Dendritic cell treated with granulocyte-macrophage colony-stimulating factor and Interleukin-4, amounts not matched to agents 40 ng/mL and 50 ng/mL, for 4 days (primary cell): ENCODE measurements at regions not wholly inside any gene's neighbourhood (a gene's known extent, or its start where the extent isn't known, plus 50 kb on each side); places are given as distances from the start of the nearest gene placed in this dataset.

Experiments
- H3K27ac Mint-ChIP-seq: one replicate; pipeline ENCODE4 v1.8.0; 2022; ENCODE audit warnings: mild to moderate bottlenecking, mixed read lengths
- H3K27me3 Mint-ChIP-seq: one replicate; pipeline ENCODE4 v1.8.0; 2022; ENCODE audit warnings: mild to moderate bottlenecking, mixed read lengths
- H3K36me3 Mint-ChIP-seq: one replicate; pipeline ENCODE4 v1.8.0; 2022; ENCODE audit warnings: low read depth, mixed read lengths
- H3K4me1 Mint-ChIP-seq: one replicate; pipeline ENCODE4 v1.8.0; 2022; ENCODE audit warnings: low read depth, mixed read lengths
- H3K4me3 Mint-ChIP-seq: one replicate; pipeline ENCODE4 v1.8.0; 2022; ENCODE audit warnings: mild to moderate bottlenecking, moderate library complexity, mixed read lengths
- H3K9me3 Mint-ChIP-seq: one replicate; pipeline ENCODE4 v1.8.0; 2022; ENCODE audit warnings: mixed read lengths
- intact Hi-C: fragments of 100-400 bp; cut with micrococcal nuclease; formaldehyde crosslinking; loops from one replicate; pipeline ENCODE4 v1.15.0; 2022

DNA sequence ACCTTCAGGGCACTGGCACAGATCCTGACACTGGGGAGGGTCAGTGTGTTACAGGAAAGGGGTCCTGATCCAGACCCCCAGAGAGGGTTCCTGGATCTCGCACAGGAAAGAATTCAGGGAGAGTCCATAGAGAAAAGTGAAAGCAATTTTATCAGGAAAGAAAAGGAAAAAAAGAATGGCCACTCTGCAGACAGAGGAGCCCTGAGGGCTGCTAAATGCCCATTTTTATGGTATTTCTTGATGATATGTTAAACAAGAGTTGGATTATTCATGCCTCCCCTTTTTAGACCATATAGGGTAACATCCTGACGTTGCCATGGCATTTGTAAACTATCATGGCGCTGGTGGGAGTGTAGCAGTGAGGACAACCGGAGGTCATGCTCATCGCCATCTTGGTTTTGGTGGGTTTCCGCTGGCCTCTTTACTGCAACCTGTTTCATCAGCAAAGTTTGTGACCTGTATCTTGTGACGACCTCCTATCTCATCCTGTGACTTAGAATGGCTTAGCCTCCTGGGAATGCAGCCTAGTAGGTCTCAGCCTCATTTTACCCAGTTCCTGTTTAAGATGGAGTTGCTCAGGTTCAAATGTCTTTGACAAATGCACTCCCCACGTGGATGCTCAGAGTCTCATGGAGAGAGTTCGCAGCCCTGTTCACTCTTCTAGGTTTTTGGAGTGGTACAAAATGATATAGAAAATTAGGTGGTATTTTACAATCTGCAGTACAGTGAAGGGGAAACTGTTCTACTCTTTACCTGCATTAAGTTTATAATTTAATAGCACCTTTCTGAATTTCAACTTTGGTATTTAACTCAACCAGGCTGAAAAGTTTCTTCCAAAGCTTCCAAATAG lies 1363.7 kb upstream of the TMEM132C start:
- intact Hi-C loops = no loop called here
- no peak overlapping the region for H3K27ac Mint-ChIP-seq
- no peaks in the 10 kb centered on the region for H3K4me1 Mint-ChIP-seq
- H3K4me3 Mint-ChIP-seq = no peak overlapping the region
- no peaks in the 10 kb centered on the region for H3K36me3 Mint-ChIP-seq
- H3K9me3 Mint-ChIP-seq = peaks cover 9% of the 10 kb centered on the region
- no peaks in the 10 kb centered on the region for H3K27me3 Mint-ChIP-seq

DNA sequence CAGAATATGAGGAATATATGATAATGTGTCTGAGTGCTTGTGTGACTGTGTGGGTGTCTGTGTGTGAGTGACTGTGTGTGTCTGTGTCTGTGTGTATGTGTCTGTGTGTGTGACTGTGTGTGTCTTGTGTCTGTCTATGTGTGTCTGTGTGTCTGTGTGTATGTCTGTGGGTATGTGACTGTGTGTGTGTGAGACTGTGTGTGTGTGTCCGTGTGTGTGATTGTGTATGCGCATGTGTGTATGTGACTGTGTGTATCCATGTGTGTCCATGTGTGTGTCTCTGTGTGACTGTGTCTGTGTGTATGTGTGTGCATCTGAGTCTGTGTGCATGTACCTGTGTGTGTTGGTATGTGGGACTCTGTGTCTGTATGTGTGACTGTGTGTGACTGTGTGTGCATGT lies 1361.2 kb upstream of the TMEM132C start:
- Mint-ChIP-seq H3K4me3 (no peak overlapping the region), H3K27me3 (no peaks in the 10 kb centered on the region), H3K4me1 (no peaks in the 10 kb centered on the region), H3K36me3 (no peaks in the 10 kb centered on the region), H3K9me3 (peaks cover 9% of the 10 kb centered on the region), H3K27ac (no peak overlapping the region)
- intact Hi-C loops = no loop called here

DNA sequence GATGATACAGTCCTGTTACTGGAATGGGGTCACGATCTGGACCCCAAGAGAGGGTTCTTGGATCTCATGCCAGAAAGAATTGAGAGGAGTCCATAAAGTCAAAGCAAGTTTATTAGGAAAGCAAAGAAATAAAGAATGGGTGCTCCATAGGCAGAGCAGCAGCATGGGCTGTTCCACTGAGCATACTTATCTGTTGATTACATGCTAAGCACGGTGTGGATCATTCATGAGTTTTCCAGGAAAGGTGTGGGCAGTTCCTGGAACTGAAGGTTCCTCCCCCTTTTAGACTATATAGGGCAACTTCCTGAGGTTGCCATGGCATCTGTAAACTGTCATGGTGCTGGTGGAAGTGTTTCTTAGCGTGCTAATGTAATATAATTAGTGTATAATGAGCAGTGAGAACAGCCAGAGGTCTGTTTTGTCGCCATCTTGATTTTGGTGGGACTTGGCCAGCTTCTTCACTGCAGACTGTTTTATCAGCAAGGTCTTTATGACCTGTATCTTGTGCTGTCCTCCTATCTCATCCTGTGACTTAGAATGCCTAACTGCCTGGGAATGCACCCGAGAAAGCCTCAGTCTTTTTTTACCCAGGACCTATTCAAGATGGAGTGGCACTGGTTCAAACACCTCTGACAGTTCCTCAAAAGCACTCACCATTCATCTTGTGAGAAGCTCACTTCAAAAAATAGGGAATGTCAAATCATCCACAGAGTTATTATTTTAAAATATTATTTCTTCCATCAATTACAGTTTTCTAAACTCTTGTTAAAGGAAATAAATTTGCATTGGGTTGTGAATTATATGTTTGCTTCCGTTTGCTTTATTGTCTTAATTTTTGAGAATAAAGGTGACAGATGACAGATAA lies 1358.8 kb upstream of the TMEM132C start:
- Mint-ChIP-seq H3K4me1 (no peaks in the 10 kb centered on the region), H3K9me3 (peaks cover 9% of the 10 kb centered on the region), H3K36me3 (no peaks in the 10 kb centered on the region), H3K27me3 (no peaks in the 10 kb centered on the region), H3K27ac (no peak overlapping the region), H3K4me3 (no peak overlapping the region)
- intact Hi-C loops = no loop called here

DNA sequence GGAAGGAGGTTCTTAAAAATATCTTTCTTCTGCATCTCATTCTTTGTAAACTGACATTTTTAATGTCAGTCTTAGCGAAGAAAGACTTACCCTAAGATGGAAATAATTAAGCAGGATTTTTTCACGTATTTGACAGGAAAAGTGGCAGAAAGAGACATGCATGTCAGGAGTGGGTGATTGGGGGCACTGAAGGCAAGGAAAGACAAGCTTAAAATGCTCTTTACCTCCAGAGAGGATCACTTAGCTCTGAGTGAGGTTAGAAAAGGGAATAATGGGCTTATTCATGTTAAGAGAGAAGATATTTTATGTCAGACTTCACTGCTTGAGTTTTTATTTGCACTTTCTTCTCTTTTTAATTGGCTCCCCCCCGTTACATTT lies 1358.2 kb upstream of the TMEM132C start:
- Mint-ChIP-seq H3K36me3 (no peaks in the 10 kb centered on the region), H3K4me1 (no peaks in the 10 kb centered on the region), H3K27ac (no peak overlapping the region), H3K9me3 (peaks cover 9% of the 10 kb centered on the region), H3K27me3 (no peaks in the 10 kb centered on the region), H3K4me3 (no peak overlapping the region)
- intact Hi-C loops = no loop called here

DNA sequence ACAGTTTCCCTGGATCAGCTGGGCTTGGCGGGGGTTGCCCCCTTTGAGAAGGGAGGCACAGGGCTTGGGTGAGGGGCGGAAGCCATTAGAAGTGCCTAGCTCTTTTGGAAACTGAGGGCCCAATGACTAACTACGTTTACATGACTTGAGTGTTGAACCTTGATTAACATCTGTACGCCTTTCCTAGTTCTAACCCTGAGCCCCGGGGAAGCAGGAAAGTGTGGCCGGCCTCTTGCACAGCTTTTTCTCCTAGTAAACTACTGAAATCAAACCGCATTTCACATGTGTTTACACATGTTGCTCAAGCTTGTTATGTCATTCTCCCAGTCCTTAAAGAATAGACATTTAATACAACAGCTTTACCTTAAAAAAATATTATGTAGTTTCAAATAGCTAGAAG lies 1356.4 kb upstream of the TMEM132C start:
- intact Hi-C loops = no loop called here
- Mint-ChIP-seq H3K36me3 (no peaks in the 10 kb centered on the region), H3K9me3 (peaks cover 6% of the 10 kb centered on the region), H3K4me3 (no peak overlapping the region), H3K27ac (no peak overlapping the region), H3K4me1 (no peaks in the 10 kb centered on the region), H3K27me3 (no peaks in the 10 kb centered on the region)

DNA sequence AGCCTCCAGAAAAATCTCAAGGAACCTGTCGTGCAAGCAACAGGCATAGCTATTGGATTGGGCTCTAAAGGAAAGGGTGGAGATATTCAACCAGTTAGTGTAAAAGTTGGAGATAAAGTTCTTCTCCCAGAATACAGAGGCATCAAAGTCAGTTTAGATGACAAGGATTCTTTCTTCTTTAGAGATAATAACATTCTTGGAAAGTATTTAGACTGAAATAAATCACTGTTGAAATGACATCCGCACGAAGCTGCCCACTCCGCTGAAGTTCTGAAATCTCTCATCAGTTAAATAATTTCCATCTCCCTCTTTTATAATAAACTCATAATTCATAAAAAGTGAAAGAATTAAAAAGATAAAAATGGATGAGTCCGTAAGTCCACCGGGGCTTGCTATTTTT lies 1354.9 kb upstream of the TMEM132C start:
- Mint-ChIP-seq H3K36me3 (no peaks in the 10 kb centered on the region), H3K27ac (no peak overlapping the region), H3K9me3 (no peaks in the 10 kb centered on the region), H3K27me3 (no peaks in the 10 kb centered on the region), H3K4me1 (no peaks in the 10 kb centered on the region), H3K4me3 (no peak overlapping the region)
- intact Hi-C loops = no loop called here

DNA sequence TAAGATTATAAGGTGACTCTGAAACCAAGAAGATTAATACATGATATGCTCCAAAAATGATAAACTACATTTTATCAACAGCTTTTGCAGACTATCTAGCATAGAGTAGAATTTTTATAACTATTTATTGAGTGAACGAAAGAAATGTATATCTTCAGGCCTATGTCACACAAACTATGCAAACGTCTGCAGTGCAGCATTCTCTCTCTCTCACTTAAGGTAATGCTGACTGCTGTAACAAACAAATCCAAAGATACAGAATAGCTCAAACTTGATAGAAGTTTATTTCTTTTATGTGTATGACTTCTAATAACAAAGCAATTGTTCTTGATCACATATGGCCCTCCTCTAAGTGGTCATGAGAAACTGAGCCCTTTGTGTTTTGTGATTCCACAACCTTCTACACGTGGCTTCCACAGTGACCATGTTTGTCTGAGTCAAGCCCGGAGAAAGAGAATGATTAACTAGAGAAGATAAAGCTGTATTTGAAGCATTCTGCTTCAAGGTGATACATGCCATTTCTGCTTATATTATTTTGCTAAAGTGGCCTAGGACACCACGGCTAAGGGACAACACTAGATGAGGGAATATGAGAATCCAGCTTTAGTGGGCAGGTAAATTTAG lies 1352.7 kb upstream of the TMEM132C start:
- no peaks in the 10 kb centered on the region for H3K27me3 Mint-ChIP-seq
- no peaks in the 10 kb centered on the region for H3K4me1 Mint-ChIP-seq
- no peaks in the 10 kb centered on the region for H3K9me3 Mint-ChIP-seq
- no peak overlapping the region for H3K4me3 Mint-ChIP-seq
- no peaks in the 10 kb centered on the region for H3K36me3 Mint-ChIP-seq
- H3K27ac Mint-ChIP-seq = no peak overlapping the region
- intact Hi-C loops = no loop called here

DNA sequence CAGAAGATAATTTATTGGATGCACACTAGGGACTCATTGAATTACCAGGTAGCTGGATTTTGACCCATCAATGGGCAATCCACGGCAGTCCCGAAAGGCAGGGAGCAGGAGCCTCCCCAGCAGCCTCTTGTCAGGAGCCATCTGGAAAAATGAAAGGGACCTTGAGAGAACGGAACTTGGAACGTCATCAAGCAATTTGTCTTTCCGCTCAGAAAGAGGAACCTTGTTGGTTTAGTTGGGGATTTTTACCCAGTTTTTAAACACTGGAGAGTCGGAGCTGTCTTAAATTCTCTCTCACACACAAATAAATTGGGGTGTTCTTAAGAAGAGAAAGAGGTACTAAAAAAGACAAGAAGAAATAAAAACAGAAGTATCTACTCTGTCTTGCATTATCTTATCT lies 1351.7 kb upstream of the TMEM132C start:
- intact Hi-C loops = no loop called here
- Mint-ChIP-seq H3K27ac (no peak overlapping the region), H3K9me3 (no peaks in the 10 kb centered on the region), H3K36me3 (no peaks in the 10 kb centered on the region), H3K27me3 (no peaks in the 10 kb centered on the region), H3K4me3 (no peak overlapping the region), H3K4me1 (no peaks in the 10 kb centered on the region)

DNA sequence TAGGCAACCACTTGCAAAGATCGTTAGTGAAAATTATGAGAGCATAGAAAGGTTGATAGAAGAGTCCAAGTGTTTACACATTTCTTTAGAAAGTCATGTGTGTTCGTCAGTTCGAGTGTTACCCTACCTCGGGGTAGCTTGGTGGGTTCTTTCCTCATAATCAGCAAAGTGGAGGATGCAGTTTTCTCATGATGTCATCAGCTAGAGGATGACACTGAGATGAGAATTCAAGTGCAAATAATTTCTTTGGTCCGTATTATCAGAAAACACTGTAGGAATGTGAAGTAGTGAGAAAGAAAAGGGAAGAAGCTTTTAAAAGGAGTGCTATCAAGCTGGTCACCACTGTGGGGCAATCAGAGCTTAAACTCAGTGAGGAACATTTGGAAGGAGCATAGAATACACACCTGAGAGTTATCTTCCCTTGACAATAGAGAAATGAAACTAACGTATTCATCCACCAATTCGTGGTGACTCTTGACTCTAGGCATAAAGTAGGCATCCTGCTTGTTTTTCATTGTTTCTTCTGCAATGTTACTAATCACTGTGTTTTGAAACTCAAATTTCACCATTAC lies 1340.9 kb upstream of the TMEM132C start:
- H3K9me3 Mint-ChIP-seq = no peaks in the 10 kb centered on the region
- no peaks in the 10 kb centered on the region for H3K4me1 Mint-ChIP-seq
- no peaks in the 10 kb centered on the region for H3K27me3 Mint-ChIP-seq
- H3K27ac Mint-ChIP-seq = no peak overlapping the region
- H3K36me3 Mint-ChIP-seq = no peaks in the 10 kb centered on the region
- H3K4me3 Mint-ChIP-seq = no peak overlapping the region
- intact Hi-C loops = no loop called here

DNA sequence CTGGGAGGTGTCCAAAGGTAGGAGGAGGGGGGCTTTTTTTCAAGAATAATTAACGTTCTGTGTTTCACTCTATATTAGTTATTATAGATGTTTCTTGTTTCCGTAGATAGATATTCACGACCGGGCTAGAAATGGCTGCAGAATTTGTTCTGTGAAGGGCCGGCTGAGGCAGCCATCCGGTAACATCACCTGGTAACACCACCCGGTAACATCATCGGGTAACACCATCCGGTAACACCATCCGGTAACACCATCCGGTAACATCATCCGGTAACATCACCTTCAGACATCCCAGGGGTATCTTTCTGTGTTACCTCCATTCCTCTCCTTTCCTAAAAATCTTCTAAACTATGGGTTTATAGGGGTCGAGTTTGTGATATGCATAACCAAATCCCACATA lies 1336.7 kb upstream of the TMEM132C start:
- no peaks in the 10 kb centered on the region for H3K27me3 Mint-ChIP-seq

DNA sequence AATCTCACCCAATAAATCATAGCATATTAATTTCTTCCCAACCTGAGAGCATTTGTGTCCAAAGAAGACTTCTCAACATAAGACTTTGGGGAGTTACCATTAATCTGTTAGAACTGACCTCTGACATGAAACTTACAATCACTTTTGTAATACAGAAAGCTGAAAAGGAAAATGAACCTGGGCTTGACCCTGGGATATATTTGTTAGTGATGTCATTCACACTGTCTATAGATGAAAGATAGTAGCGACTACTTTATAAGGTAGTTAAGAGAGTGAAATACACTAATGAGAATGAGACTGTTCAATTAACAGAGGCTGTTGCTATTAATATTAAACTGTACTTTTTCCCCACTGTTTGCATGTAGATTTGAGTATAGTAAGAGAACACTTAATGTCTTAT lies 1334.8 kb upstream of the TMEM132C start:
- peaks cover 3% of the 10 kb centered on the region for H3K27me3 Mint-ChIP-seq
- intact Hi-C loops = no loop called here
- no peaks in the 10 kb centered on the region for H3K36me3 Mint-ChIP-seq
- H3K4me3 Mint-ChIP-seq = no peak overlapping the region
- H3K27ac Mint-ChIP-seq = no peak overlapping the region
- H3K4me1 Mint-ChIP-seq = peaks cover 7% of the 10 kb centered on the region
- no peaks in the 10 kb centered on the region for H3K9me3 Mint-ChIP-seq

More for the DNA sequence above, 1336.7 kb upstream of the TMEM132C start:
- no peak overlapping the region for H3K27ac Mint-ChIP-seq
- H3K4me3 Mint-ChIP-seq = no peak overlapping the region
- intact Hi-C loops = no loop called here
- no peaks in the 10 kb centered on the region for H3K4me1 Mint-ChIP-seq
- H3K9me3 Mint-ChIP-seq = no peaks in the 10 kb centered on the region
- H3K36me3 Mint-ChIP-seq = no peaks in the 10 kb centered on the region

DNA sequence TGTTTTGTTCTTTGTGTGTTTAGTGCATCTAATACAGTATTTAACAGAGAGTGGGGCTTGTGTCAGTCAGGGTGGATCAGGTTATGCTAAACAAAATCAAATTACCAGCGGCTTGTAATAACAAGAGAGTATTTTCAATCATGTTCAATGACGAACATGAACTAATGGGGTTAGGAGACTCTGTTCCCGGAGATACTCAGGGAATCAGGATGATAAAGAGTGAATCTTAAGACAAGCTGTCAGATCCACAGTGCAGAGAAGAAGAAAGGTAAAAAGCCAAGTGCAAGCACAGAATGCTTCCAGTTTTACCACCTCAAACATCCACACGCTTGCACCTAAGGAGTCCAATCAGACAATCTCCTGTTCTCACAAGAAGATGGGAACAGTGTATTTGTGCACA lies 1331.5 kb upstream of the TMEM132C start:
- H3K36me3 Mint-ChIP-seq = no peaks in the 10 kb centered on the region
- no peaks in the 10 kb centered on the region for H3K9me3 Mint-ChIP-seq
- H3K27me3 Mint-ChIP-seq = peaks cover 3% of the 10 kb centered on the region
- intact Hi-C loops = no loop called here
- no peak overlapping the region for H3K27ac Mint-ChIP-seq
- no peak overlapping the region for H3K4me3 Mint-ChIP-seq
- peaks cover 7% of the 10 kb centered on the region for H3K4me1 Mint-ChIP-seq

DNA sequence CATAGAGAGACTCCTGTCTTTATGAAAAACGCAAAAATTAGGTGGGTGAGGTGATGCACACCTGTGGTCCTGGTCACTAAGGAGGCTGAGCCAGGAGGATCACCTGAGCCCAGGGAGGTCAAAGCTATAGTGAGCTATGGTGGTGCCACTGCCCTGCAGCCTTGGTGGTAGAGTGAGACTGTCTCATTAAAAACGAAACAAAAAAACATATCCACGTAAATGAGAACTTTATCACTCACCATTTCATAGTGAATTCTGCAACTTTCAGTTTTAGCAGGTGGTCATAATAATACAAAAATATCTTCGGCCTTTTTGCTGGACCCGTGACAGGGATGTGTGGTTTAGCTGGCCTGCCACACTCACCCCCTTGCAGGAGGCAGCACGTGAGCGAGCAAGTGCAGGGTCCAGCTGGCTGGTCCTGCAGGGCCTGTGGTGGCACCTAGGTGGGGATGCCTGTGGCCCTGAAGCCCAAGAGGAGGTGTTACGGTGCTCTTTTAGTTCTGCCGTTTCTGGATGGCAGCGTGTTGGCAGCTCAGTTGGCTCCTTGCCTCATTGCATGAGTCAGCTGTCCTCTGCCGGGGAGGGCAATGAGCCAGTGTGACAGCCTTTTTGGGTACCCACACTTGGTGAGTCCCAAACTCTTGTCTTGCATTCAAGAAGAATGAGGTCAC lies 1330.7 kb upstream of the TMEM132C start:
- no peak overlapping the region for H3K27ac Mint-ChIP-seq
- H3K27me3 Mint-ChIP-seq = peaks cover 3% of the 10 kb centered on the region
- no peaks in the 10 kb centered on the region for H3K36me3 Mint-ChIP-seq
- no peak overlapping the region for H3K4me3 Mint-ChIP-seq
- no peaks in the 10 kb centered on the region for H3K9me3 Mint-ChIP-seq
- peaks cover 7% of the 10 kb centered on the region for H3K4me1 Mint-ChIP-seq
- intact Hi-C loops = no loop called here
